ENCODE measurements at regions not wholly inside any gene's neighbourhood (a gene's known extent, or its start where the extent isn't known, plus 50 kb on each side); places are given as distances from the start of the nearest gene placed in this dataset.

DNA sequence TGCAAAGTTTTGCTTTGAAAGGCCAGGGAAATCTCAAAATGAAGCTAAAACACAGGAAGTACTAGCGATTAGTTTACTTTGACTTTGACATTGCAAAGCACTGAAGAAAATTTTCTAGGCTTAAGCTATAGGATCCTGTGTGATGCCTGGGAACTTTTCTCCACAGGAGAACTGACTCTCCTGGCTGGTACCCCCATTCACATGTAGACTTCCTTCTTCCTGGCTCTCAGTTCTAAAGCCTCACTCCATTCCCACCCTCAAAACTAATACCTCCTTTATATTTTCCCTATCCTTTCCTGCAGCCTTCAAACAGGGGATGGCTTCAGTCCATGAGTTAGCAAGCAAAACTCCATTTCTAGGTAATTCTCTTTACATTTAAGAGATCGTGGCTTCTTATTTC, 189.5 kb downstream of the SLITRK1 start:
- TF ChIP-seq, protein P1, sequence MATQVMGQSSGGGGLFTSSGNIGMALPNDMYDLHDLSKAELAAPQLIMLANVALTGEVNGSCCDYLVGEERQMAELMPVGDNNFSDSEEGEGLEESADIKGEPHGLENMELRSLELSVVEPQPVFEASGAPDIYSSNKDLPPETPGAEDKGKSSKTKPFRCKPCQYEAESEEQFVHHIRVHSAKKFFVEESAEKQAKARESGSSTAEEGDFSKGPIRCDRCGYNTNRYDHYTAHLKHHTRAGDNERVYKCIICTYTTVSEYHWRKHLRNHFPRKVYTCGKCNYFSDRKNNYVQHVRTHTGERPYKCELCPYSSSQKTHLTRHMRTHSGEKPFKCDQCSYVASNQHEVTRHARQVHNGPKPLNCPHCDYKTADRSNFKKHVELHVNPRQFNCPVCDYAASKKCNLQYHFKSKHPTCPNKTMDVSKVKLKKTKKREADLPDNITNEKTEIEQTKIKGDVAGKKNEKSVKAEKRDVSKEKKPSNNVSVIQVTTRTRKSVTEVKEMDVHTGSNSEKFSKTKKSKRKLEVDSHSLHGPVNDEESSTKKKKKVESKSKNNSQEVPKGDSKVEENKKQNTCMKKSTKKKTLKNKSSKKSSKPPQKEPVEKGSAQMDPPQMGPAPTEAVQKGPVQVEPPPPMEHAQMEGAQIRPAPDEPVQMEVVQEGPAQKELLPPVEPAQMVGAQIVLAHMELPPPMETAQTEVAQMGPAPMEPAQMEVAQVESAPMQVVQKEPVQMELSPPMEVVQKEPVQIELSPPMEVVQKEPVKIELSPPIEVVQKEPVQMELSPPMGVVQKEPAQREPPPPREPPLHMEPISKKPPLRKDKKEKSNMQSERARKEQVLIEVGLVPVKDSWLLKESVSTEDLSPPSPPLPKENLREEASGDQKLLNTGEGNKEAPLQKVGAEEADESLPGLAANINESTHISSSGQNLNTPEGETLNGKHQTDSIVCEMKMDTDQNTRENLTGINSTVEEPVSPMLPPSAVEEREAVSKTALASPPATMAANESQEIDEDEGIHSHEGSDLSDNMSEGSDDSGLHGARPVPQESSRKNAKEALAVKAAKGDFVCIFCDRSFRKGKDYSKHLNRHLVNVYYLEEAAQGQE (IDR thresholded peaks at IDR 0.05; ENCODE audit: low read depth, low read length), result no peak
- TF ChIP-seq POU2F2 (IDR thresholded peaks at IDR 0.05; ENCODE audit: borderline replicate concordance, low read depth, low read length) (no peak), CHD2 (IDR thresholded peaks at IDR 0.05; ENCODE audit: borderline replicate concordance, low read depth, low read length) (no peak), EP300 (IDR thresholded peaks at IDR 0.05; ENCODE audit: borderline replicate concordance in 1 of 2, control insufficient read depth in 1 of 2, low read depth in 2 of 2, low read length in 2 of 2) (no peak), MEF2B (IDR thresholded peaks at IDR 0.05; ENCODE audit: partially characterized antibody, poor library complexity, severe bottlenecking) (no peak), ZNF622 (IDR thresholded peaks at IDR 0.05) (no peak), CREB1 (IDR thresholded peaks at IDR 0.05; ENCODE audit: low read depth) (no peak), IKZF2 (IDR thresholded peaks at IDR 0.05) (no peak), KLF5 (IDR thresholded peaks at IDR 0.05; ENCODE audit: partially characterized antibody) (no peak), MAX (IDR thresholded peaks at IDR 0.05; ENCODE audit: low read depth, low read length) (no peak)
- TF ChIP-seq, protein P2, sequence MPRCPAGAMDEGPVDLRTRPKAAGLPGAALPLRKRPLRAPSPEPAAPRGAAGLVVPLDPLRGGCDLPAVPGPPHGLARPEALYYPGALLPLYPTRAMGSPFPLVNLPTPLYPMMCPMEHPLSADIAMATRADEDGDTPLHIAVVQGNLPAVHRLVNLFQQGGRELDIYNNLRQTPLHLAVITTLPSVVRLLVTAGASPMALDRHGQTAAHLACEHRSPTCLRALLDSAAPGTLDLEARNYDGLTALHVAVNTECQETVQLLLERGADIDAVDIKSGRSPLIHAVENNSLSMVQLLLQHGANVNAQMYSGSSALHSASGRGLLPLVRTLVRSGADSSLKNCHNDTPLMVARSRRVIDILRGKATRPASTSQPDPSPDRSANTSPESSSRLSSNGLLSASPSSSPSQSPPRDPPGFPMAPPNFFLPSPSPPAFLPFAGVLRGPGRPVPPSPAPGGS (IDR thresholded peaks at IDR 0.05; ENCODE audit: borderline replicate concordance, insufficient read depth, low read depth, low read length, poor library complexity, severe bottlenecking), result no peak
- TF ChIP-seq, protein P3, sequence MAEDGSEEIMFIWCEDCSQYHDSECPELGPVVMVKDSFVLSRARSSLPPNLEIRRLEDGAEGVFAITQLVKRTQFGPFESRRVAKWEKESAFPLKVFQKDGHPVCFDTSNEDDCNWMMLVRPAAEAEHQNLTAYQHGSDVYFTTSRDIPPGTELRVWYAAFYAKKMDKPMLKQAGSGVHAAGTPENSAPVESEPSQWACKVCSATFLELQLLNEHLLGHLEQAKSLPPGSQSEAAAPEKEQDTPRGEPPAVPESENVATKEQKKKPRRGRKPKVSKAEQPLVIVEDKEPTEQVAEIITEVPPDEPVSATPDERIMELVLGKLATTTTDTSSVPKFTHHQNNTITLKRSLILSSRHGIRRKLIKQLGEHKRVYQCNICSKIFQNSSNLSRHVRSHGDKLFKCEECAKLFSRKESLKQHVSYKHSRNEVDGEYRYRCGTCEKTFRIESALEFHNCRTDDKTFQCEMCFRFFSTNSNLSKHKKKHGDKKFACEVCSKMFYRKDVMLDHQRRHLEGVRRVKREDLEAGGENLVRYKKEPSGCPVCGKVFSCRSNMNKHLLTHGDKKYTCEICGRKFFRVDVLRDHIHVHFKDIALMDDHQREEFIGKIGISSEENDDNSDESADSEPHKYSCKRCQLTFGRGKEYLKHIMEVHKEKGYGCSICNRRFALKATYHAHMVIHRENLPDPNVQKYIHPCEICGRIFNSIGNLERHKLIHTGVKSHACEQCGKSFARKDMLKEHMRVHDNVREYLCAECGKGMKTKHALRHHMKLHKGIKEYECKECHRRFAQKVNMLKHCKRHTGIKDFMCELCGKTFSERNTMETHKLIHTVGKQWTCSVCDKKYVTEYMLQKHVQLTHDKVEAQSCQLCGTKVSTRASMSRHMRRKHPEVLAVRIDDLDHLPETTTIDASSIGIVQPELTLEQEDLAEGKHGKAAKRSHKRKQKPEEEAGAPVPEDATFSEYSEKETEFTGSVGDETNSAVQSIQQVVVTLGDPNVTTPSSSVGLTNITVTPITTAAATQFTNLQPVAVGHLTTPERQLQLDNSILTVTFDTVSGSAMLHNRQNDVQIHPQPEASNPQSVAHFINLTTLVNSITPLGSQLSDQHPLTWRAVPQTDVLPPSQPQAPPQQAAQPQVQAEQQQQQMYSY (CRISPR knock-in tag; IDR thresholded peaks at IDR 0.05), result no peak
- in situ Hi-C loops (cut with MboI), result no loop called here
- WGBS (ENCODE audit: insufficient coverage, insufficient replicate concordance, low lambda C conversion rate, missing lambda C conversion rate), result 26% methylated on average over 2 of the region's 2 CpGs
- no peaks in the 10 kb centered on the region for H3K36me3 ChIP-seq (ENCODE audit: control insufficient read depth in 2 of 2, insufficient read depth in 2 of 2, low read length in 1 of 2)
- DNase-seq (ENCODE audit: low read depth, low spot score) (no peak), FAIRE-seq (no peak), ATAC-seq (no peak)
- intact Hi-C loops (cut with micrococcal nuclease; ENCODE audit: unreplicated experiment), result no loop called here
- no peak overlapping the region for H3K4me3 ChIP-seq
- ChIA-PET SMC1A (ENCODE audit: uncharacterized antibody, unreplicated experiment) (no interaction called here), CTCF (no interaction called here), RAD21 (ENCODE audit: unreplicated experiment) (no interaction called here), POLR2A (no interaction called here)
- H3K9me3 ChIP-seq (replicated peaks; ENCODE audit: control insufficient read depth, insufficient read depth, low read length), result no peaks in the 10 kb centered on the region
- H3K27ac ChIP-seq (ENCODE audit: control insufficient read depth, insufficient read depth), result no peak overlapping the region
- H3K27me3 ChIP-seq (replicated peaks in 1 of 2; ENCODE audit: control insufficient read depth in 2 of 2, insufficient read depth in 2 of 2, low read length in 1 of 2), result no peaks in the 10 kb centered on the region
- no peak overlapping the region for H3K9ac ChIP-seq (ENCODE audit: control insufficient read depth, insufficient read depth, low read length)
- H4K20me1 ChIP-seq (ENCODE audit: control insufficient read depth, insufficient read depth), result no peaks in the 10 kb centered on the region
- no peak overlapping the region for H2AFZ ChIP-seq (ENCODE audit: control insufficient read depth, low read depth, low read length)
- H3K79me2 ChIP-seq (ENCODE audit: control insufficient read depth, insufficient read depth, low read length), result no peaks in the 10 kb centered on the region
- no peaks in the 10 kb centered on the region for H3K4me1 ChIP-seq (ENCODE audit: control insufficient read depth, insufficient read depth, low read length)
- no TSS peak for BruUV-seq (replicated peaks)
- H3K4me2 ChIP-seq (ENCODE audit: control insufficient read depth, insufficient read depth), result no peak overlapping the region

Data from GM12878 (cell line).